ENCODE measurements at regions not wholly inside any gene's neighbourhood (a gene's known extent, or its start where the extent isn't known, plus 50 kb on each side); places are given as distances from the start of the nearest gene placed in this dataset.

DNA sequence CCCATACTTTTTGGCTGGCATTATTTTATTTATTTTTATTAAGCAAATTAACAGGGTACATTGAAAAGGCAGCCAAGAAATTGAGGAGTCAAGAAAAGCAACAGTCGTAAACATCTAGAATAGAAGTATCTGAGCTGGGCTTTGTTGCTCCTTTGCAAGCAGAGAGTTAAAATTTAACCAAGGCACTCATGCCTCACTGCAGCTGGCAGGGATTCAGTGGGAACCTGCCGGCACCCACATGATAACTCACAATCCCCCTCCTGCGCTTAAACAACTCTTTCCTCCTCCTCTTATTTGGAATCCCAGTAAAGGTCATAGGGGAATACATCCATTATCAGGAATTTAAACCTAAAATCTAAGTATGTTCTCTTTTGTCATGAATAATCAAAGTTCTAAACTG, 115.5 kb downstream of the SOX3 start:
- intact Hi-C loops (cut with DNase I; ENCODE audit: low total_unique reads), result no loop called here
- WGBS, 5 donors, result 62 to 81% (median 72%) methylated on average over 3 of the region's 3 CpGs
- Histone ChIP-seq H3K27me3 (replicated peaks in 1 of 7) (no peaks in the 10 kb centered on the region), H3K4me3 (no peak overlapping the region), H3K27ac (no peak overlapping the region), H3K9me3 (no peaks in the 10 kb centered on the region), H3K36me3 (no peaks in the 10 kb centered on the region), H3K4me1 (no peaks in the 10 kb centered on the region)
- no peak for DNase-seq
- no peak for TF ChIP-seq POLR2A (IDR thresholded peaks at IDR 0.05)
- no peak for TF ChIP-seq POLR2AphosphoS5 (IDR thresholded peaks at IDR 0.05)
- TF ChIP-seq CTCF (IDR thresholded peaks at IDR 0.05 in 8 of 11, conservative IDR thresholded peaks at IDR 0.05 in 3 of 11), result no peak

- intact Hi-C loops (cut with DNase I; ENCODE audit: low total_unique reads), result no loop called here
- no peak for TF ChIP-seq POLR2A (IDR thresholded peaks at IDR 0.05)
- TF ChIP-seq POLR2AphosphoS5 (IDR thresholded peaks at IDR 0.05), result no peak
- no peak for TF ChIP-seq CTCF (IDR thresholded peaks at IDR 0.05 in 8 of 11, conservative IDR thresholded peaks at IDR 0.05 in 3 of 11)
- DNase-seq, result no peak
- Histone ChIP-seq H3K4me1 (no peaks in the 10 kb centered on the region), H3K9me3 (no peaks in the 10 kb centered on the region), H3K4me3 (no peak overlapping the region), H3K27me3 (replicated peaks in 1 of 7) (no peaks in the 10 kb centered on the region), H3K27ac (no peak overlapping the region), H3K36me3 (no peaks in the 10 kb centered on the region)
- WGBS, 5 donors, result 70 to 84% (median 77%) methylated on average over 4 of the region's 4 CpGs
Measured at GRCh38 chrX:140362861-140363260, 142.0 kb downstream of the SOX3 start.

GRCh38 chrX:140360924-140361323, 143.9 kb downstream of the SOX3 start:
- intact Hi-C loops (cut with DNase I; ENCODE audit: low total_unique reads), result no loop called here
- no peaks in the 10 kb centered on the region for H3K9me3 ChIP-seq
- no peak overlapping the region for H3K27ac ChIP-seq
- DNase-seq, result no peak
- H3K4me3 ChIP-seq, result no peak overlapping the region
- no peaks in the 10 kb centered on the region for H3K4me1 ChIP-seq
- no peaks in the 10 kb centered on the region for H3K36me3 ChIP-seq
- 47 to 60% (median 55%) methylated on average over 3 of the region's 3 CpGs for WGBS, 5 donors
- TF ChIP-seq POLR2A (IDR thresholded peaks at IDR 0.05), result no peak
- no peak for TF ChIP-seq CTCF (IDR thresholded peaks at IDR 0.05 in 8 of 11, conservative IDR thresholded peaks at IDR 0.05 in 3 of 11)
- no peak for TF ChIP-seq POLR2AphosphoS5 (IDR thresholded peaks at IDR 0.05)
- H3K27me3 ChIP-seq (replicated peaks in 1 of 7), result no peaks in the 10 kb centered on the region

- H3K36me3 ChIP-seq, result no peaks in the 10 kb centered on the region
- no peaks in the 10 kb centered on the region for H3K9me3 ChIP-seq
- TF ChIP-seq POLR2AphosphoS5 (IDR thresholded peaks at IDR 0.05) (no peak), POLR2A (IDR thresholded peaks at IDR 0.05) (no peak), CTCF (IDR thresholded peaks at IDR 0.05 in 8 of 11, conservative IDR thresholded peaks at IDR 0.05 in 3 of 11) (no peak)
- 50 to 69% (median 60%) methylated on average over 5 of the region's 5 CpGs for WGBS, 5 donors
- H3K27ac ChIP-seq, result no peak overlapping the region
- DNase-seq, result no peak
- no peak overlapping the region for H3K4me3 ChIP-seq
- intact Hi-C loops (cut with DNase I; ENCODE audit: low total_unique reads), result no loop called here
- no peaks in the 10 kb centered on the region for H3K4me1 ChIP-seq
- no peaks in the 10 kb centered on the region for H3K27me3 ChIP-seq (replicated peaks in 1 of 7)
Measured at GRCh38 chrX:140360284-140360683, 144.6 kb downstream of the SOX3 start.

Data from spleen (tissue), 11 donors.